NCI-H510A (cell line): ENCODE measurements at regions not wholly inside any gene's neighbourhood (a gene's known extent, or its start where the extent isn't known, plus 50 kb on each side); places are given as distances from the start of the nearest gene placed in this dataset.

Source experiments
- DNase-seq: peaks from one replicate; lab custom pipeline; 2025; lab: John Stamatoyannopoulos, UW

DNA sequence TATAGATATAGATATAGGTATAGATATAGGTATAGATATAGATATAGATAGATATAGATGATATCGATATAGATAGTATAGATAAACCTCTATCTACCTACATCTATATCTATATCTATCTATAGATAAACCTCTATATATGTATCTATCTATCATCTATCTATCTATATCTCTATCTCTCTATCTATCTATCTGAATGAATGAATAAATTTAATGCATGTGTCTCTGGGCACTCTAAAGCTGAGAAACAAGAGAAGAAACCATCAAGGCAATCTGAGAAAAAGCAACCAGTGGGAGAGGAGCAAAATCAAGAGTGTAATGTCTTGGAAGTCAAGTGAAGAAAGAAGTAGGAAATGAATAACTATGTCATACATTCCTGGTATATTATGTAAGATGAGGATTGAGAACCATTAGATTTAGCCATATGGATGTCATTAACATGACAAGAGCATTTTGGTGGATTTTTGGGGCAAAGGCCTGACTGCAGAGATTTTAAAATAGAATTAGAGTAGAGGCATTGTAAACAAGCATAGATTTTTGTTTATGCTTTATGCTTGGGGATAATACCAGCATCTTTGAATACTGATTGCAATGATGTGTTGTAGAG, 1262.7 kb upstream of the MIR17HG start:
- DNase-seq: no peak

DNA sequence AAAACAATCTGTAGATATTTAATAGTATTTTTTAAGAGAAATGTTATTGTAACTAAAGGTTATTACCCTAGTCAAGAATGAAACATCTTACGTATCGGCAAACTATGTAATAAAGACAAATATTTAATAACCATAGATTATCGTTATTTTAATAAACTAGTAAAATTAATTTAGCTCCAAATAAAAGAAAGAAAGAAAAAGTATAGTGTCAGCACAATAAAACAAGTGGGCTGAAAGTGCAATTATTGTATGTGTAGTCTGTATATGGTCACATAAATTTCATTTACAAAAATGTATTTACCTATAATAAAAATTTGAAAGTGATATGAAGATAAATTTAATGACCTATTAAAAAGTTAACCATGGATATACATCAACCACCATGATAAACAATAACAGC, 1258.4 kb upstream of the MIR17HG start:
- DNase-seq: no peak

DNA sequence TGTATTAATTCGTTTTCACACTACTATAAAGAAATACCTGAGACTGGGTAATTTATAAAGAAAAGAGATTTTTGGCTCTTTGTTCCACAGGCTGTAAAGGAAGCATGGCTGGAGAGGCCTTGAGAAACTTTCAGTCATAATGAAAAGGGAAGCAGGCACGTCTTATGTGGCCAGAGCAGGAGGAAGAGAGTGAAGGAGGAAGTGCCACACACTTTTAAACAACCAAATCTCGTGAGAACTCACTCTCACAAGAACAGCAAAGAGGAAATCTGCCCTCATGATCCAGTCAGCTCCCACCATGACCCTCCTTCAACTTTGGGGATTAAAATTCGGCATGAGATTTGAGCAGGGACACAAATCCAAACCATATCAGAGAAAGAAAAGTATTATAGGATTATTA, 1255.9 kb upstream of the MIR17HG start:
- DNase-seq: no peak

DNA sequence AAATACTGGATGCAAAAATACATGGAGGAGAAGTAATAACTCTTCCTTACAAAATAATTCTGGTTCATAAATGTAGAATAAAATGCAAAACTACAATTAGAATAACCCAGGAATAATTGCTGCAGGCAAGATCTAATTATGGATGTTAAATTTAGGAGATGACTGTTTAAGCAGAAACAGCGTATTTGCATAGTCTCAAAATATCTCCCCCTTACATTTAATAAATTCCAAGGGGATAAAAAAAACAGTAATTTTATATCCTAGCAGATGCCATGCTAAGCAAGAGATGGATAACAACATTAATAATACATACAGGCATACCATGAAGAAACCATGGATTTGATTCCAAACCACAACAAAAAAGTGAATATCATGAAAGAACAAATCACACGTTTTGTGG, 1253.1 kb upstream of the MIR17HG start:
- DNase-seq: no peak

DNA sequence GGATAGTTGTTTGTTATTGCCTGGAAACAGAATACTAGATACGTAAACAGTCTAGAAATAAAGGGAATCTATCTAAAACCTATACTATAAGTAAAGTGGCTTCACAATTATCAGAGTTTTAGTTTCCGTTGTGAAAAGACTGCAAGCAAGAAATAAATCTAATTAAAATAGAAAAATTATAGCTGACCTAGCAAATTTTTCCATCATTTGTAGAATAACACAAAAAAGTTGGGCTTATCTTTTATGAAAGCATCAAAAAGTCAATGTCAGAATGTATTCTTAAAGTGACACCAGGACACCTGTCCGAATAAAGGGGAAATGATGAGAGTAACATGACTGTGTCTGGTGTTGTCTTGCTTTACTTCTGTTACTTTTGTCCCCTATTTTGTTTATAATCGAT, 1248.9 kb upstream of the MIR17HG start:
- no peak for DNase-seq

DNA sequence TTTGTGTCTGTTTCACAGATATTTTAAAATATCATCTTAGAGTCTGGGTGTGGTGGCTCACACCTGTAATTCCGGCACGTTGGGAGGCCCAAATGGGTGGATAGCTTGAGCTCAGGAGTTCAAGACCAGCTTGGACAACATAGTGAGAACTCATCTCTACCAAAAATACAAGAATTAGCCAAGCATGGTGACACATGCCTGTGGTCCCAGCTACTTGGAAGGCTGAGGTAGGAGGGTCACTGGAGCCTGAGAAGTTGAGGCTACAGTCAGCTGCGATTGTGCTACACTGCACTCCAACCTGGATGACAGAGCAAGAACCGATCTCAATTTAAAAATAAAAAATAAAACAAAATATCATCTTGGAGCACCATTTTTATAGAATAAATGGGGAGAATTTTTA, 1247.6 kb upstream of the MIR17HG start:
- no peak for DNase-seq

DNA sequence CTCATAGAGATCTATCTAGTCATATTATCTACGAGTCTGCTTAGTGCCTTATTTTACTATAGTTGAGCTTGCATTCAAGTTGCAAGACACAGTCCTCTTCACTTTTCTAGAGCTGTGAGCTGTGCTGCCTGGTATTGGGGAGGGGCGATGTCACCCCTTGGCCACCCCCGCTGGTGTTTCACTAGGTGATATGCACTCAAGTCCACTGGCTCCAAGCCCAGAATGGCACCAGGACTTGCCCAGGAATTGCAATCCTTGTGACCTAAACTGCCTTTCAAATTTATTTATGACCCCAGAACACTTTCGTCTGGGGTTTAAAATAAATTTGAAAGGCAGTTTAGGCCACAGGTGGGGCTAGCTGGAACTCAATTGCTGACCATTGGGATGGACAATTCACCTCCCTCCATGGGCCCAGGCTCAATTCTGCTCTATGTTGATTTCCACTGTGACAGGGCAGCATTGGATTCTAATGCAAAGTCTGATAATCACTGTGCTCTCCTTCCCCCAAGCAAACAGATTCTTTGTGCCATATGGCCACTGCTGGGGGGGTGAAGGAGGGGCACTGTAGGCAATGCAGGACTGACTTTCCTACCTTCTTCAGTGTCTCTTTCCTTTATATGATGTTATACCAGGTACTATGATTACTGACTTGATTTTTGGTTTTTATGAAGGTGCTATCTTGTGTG, 1244.2 kb upstream of the MIR17HG start:
- DNase-seq: no peak

DNA sequence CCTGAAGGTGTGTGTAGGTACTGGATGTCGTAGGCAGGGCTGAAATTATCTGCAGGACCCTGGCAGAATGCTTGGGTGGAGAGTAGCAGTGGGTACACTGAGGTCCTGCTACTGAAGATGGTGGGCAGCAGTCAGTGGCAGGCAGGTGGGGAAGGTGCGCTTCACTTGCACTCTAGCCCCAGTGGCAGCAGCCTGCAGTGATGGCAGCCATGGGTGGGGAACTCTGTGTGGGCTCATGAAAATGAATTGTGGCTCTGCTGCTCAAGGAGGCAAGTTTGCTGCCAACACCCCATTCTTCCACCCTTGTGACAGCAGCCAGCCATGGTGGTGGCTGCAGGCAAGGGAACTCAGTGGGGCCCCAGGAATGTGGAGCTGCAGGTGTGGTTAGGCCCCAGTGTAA, 1242.7 kb upstream of the MIR17HG start:
- no peak for DNase-seq

DNA sequence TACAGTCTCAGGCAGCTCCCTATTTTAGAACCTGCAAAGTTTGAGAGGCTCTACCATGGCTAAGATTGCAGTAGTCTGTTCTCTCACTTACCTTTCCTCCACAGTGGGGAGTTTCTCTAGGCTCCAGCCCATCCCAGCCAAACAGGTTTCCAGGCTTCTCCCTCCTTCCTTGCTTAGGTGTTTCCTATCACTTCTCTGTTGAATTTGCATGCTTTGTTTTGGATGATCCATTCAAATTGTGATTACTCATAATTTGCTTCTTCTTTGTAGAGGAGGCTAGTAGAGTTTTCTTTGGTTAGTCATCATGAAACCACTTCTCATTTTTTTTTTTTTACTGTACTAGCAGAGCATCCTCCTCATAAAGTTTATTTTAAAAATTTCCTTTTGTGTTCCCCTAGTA, 1242.2 kb upstream of the MIR17HG start:
- DNase-seq: no peak

DNA sequence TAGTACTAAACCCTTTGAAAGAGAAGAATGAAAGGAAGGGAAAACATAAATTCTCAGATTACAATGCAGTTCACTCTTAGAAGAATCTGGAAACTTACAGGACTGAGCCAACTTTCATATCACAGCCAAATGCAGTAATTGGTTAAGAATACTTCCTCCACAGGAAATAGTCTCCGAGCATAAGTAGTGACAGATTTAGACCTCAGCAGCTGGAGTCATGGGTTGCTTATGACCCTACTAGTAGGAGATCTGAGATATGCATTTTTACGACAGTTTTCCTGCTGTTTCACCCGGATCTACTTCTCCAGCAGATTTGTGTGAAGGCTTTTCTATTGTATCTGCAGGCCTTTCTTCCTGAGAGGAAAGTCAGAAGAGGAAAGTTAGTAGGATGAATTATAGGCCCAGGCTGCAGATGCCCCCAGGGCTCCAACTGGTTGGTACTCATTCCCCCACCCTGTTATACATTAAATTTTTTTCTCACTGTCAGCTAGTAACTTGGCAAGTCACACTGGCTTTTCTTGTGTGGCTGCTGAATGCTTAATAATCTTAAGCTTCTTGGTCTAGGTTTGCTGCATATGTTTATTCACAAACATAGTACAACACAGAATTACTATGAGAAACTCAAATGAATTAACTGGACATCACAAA, 1241.5 kb upstream of the MIR17HG start:
- no peak for DNase-seq

DNA sequence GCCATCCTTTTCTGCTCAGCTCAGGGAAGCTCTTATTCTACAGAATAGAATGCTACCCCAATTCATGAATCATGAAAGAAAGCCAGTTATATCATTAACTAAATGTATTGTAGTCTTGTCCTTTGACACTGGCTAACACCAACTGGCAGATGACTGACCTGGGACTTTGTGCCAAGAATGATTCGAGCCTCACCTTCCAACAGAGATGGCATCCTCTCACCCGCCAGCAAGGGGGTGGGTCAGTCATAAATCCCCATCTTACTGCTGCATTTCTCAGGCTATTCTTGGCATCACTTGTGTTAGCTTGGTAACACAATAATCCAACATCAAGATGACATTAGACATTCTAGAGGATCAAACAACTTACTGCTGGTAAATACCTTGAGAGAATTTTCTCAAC, 1239.8 kb upstream of the MIR17HG start:
- DNase-seq: no peak

DNA sequence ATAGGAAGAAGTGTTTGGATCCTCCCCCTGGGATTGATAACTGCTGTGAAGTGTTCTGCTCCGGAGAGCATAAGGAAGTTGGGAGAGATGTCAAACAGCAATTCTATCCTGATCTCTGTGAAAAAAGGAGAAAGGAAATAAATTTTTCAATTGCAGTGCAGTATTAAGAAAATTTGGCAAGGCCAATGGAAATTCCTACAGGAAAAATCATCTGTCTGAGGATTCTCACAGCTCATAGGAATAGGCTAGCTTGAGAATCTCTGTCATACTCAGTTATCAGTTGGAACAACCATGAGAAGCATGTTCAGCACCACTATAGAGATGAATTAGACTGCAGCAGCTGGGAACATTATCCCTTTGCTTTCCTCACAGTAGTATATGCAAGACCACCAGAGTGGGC, 1238.9 kb upstream of the MIR17HG start:
- no peak for DNase-seq

DNA sequence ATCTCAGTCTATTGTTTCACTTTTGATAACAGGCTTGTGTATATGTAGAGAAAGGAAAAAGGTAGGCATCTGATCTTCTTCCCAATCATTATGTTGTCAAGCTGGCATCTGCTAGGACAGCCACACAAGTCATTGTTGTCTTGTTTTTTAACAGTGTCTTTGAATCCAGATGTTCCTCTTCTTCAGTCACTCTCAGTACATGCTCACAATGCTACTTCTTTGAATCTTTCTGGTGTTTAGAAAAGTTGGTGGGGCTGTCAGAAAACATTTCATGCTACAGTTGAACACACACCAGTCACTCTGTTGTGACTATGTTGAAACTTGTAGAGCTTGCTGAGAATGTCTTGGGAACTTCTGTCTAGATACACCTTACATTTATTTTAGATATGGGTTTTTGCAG, 1231.4 kb upstream of the MIR17HG start:
- no peak for DNase-seq

DNA sequence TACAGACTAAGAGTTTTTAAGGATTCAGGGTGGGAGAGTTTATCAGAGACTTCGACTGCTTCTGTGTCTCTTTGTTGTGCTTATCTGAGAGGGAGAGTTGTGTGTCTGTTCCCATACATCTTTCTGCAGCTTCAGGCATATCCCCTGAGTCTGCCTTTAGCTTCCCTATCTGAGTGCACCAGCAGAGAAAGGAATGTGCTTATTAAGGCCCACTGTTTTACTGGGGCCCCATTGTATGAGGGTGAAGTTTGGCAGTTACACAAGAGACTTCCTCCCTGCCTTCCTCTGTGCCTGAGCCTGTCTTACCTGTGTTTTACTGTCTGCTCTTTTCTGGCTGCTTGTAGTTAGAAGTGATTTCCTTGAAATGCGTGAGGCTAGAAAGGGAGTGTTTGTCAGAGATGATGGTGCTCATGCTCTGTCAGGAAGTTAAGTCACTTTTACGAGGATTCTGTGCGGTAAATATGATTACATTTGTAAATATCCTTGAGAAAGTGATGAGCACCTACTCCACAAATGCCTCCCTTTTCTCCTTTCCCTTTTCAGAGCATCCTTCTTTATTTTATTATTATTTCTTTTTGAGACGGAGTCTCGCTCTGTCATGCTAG, 1228.9 kb upstream of the MIR17HG start:
- DNase-seq: no peak

DNA sequence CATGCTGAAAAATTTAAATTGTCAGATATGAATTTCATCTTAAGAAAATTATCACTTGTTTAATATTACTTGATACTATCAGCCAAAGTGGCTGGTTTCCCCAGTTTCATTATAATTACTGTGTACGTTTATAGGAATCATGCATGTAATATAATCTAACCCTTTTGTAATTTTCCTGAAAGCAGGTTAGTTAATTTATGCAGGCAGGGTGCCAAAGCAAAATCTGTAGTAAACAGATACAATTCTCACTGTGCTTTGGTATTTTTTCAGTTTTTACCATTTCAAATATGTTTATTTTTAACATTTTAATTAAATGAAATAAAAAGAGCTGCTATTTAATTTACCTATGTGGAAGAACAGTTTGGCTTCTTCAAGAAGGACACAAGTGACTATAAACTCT, 1227.5 kb upstream of the MIR17HG start:
- DNase-seq: no peak

DNA sequence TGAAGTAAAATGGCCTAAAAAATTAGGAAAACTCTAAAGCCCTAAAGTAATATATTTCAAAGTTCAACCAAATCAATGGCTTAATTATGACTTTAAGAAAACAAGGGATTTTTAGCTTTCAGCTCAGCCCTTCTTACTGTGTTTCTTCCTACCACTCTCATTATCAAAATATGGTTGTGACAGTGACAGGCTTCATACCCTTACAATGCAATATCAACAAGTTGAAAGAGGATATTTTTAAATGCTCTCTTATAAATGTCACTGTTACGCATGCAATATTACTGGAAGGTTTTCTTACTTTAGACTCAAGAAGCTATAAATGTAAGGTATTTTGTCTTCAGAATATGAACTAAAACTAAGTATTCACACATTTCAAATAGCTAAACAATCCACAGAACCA, 1225.7 kb upstream of the MIR17HG start:
- no peak for DNase-seq

DNA sequence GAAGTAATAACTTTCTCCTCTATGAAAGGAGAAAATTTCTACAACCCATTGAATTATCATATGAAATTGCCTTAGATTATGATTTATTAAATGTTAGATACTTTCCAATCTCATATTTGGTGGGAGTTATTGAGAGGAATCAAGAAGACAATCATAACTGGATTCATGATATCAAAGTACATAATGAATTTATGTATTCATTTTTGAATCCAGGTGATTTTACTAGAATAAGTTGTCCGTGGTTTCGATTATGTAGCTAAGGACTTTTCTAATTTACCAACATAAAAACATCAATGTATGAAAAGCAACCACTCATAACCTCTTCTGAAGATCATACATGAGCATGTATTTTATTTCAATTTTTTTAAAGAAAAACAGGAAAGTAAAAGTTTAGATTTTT, 1225.0 kb upstream of the MIR17HG start:
- DNase-seq: no peak

DNA sequence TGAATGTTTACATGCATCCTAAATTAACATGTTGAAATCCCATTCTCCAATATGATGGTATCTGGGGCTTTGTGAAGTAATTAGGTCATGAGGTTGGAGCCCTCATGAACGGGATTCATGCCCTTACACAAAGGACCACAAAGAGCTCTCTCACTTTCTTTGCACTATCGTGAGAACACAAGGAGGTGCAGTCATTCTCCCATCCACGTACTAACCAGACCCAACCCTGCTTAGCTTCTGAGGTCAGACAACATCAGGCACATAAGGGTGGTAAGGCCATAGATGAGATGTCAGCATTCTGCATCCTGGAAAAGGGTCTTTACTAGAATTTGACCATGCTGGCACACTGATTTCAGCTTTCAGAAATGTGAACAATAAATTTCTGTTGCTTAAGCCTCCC, 1211.9 kb upstream of the MIR17HG start:
- DNase-seq: no peak

DNA sequence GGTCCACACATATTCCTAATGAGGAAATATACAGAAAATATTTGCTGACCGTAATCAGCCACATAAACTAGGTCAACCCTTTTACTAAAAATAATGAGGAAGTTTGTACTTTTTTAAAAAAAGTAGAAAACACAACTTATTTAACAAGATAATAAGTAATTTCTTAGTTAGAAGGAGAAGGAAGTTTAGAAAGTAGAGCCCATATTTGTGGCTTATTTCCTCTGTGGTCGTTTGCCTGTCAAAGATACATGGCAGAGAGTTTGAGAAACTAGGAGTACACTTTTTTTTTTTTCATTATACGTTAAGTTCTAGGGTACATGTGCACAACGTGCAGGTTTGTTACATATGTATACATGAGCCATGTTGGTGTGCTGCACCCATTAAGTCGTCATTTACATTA, 1205.2 kb upstream of the MIR17HG start:
- DNase-seq: no peak

DNA sequence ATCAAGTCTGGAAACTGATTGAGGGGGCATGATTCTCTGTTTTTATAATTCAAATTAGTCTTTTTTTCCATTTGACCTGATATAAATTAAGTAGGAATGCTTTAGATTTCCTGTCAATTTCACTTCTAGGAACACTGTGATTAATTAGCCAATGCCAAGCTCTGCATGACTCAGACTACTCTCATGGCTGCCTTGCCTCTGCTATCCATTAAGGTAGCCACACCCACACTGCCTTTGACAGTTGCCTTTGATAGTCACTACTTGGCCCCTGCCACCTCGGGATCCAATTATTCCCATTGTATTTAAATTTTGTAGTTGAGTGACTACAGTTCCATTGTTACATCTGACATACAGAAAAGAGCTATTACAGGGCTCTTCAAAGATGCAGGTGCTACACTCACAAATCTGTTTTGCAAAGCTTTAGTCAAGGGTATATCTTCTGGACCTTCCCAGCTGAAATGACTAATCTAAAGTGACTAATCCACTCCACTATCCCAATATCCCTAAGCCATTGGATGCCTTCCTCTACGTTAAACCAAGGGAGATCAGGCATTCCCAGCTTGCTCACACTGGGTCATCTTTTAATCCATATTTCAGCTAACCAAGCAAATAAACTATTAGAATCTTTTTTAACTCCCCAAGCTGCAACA, 1193.1 kb upstream of the MIR17HG start:
- no peak for DNase-seq

DNA sequence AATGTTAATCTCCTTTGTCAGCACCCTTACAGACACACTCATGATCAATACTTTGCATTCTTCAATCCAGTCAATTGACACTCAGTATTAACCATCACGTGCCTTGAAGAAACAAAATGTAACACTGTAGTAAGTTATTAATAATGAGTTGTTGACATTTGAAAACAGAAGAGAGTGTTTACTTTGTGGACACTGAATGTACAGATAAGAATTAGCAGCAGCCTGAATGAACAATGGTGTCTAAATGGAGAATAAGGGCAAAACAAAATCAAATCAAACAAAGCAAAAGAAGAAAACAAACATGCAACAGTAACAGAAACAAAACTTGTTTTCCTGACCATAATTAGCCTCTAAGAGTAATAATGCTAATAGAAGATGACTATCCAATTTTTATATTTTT, 1191.1 kb upstream of the MIR17HG start:
- DNase-seq: no peak

DNA sequence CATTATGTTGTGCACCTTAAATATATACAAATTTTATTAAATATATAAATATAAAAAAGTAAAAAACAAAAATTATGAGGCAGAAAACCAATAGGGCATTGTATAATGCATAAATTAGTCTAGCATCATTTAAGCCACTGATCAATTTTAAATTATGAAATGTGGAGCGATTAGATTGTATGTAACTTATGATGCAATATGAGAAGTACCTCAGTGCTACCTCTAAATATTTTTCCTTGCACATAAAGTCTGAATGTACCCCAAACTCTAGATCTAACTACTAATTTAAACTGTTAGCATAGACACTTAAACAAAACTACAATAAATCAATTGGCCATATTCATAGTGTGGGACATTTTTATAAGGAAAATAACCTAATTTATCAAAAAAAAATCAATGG, 1178.5 kb upstream of the MIR17HG start:
- DNase-seq: no peak

DNA sequence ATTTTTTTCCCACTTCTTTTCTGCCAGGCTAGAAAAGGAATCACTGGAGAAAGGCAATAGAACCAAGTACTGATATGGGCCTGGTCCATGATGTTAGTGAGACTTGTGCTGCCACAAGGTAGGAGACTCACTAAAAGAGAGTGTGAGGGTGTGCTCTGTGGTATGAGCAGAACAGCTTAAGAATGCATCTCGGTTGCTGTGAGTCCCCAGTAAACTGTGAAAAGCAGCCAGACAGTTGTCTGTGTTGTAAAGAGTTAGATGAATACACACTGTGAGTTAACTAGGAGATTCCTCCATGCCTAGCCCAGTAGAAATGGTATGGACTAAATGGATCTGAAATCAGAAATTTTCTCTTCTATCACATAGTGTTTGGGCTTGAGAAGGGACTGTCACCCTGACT, 1177.3 kb upstream of the MIR17HG start:
- DNase-seq: no peak
